HCT116 (cell line): ENCODE measurements at regions not wholly inside any gene's neighbourhood (a gene's known extent, or its start where the extent isn't known, plus 50 kb on each side); places are given as distances from the start of the nearest gene placed in this dataset.

ENCODE experiments used
- ATAC-seq: fragments of 200-7000 bp; cut with Tn5 transposase; 2 replicates; pipeline ENCODE4 v1.9.1; 2020; ENCODE audit warnings: mild to moderate bottlenecking, moderate library complexity
- BruUV-seq: library from RNA; stranded (reverse); fragments of 400-500 nt; replicated peaks from 2 replicates; lab custom pipeline; 2021; lab: Mats Ljungman, UMichigan
- CTCF ChIA-PET: fragments of 300-600 bp; sonication (Branson Sonifier 250); formaldehyde crosslinking; loops from one replicate; lab custom pipeline; 2021; ENCODE audit warnings: antibody characterized with exemption; lab: Charles Lee
- POLR2A ChIA-PET: fragments of 300-600, 350-600 bp; sonication (Branson Sonifier 250); formaldehyde crosslinking; loops from one replicate; lab custom pipeline; 2021; ENCODE audit warnings: antibody characterized with exemption; lab: Charles Lee
- RAD21 ChIA-PET, 2 experiments: fragments of 300-600 bp; sonication (Branson Sonifier 250); formaldehyde crosslinking; loops; one replicate each; lab custom pipeline; 2023; ENCODE audit warnings: low total read pairs in 2 of 2; ENCODE audit not compliant: uncharacterized antibody in 2 of 2, unreplicated experiment in 2 of 2, low non-redundant PET in 1 of 2; lab: Charles Lee
- DNase-seq: peaks from one replicate; pipeline ENCODE4 v3.0.0-alpha.2; 2010; ENCODE audit warnings: low read depth, low spot score
- H2AFZ ChIP-seq: fragments of 200-600 bp; shearing (Covaris generic), sonication (generic); 2 replicates; pipeline ENCODE4 v1.6.1; 2017; ENCODE audit warnings: low read depth, mixed run types, mixed read lengths, antibody characterized with exemption, low read length; ENCODE audit not compliant: poor library complexity, severe bottlenecking
- H3K27ac ChIP-seq: 2 replicates; pipeline ENCODE4 v1.5.1; 2012; ENCODE audit warnings: low read depth, low read length
- H3K27me3 ChIP-seq: fragments of 200-600 bp; sonication (generic); 2 replicates; pipeline ENCODE4 v1.6.1; 2016; ENCODE audit warnings: mixed run types, low read length, mixed read lengths; ENCODE audit not compliant: insufficient read depth
- H3K36me3 ChIP-seq, 2 experiments: fragments of 200-500 bp in 1 of 2; fragments of 200-600 bp in 1 of 2; sonication (Bioruptor generic) in 1 of 2; sonication (generic) in 1 of 2; 2 replicates each; pipeline versions ENCODE4 v1.5.1 to v1.6.1; 2014 to 2016; ENCODE audit warnings: low read length in 2 of 2, inconsistent platforms in 1 of 2, mixed read lengths in 1 of 2, mixed run types in 1 of 2; ENCODE audit not compliant: insufficient read depth in 2 of 2, control insufficient read depth in 1 of 2
- H3K4me1 ChIP-seq, 2 experiments: fragments of 200-600 bp in 1 of 2; sonication (generic) in 1 of 2; 2 replicates each; pipeline versions ENCODE4 v1.5.1 to v1.6.1; 2012 to 2017; ENCODE audit warnings: low read length in 2 of 2, inconsistent platforms in 1 of 2, mild to moderate bottlenecking in 1 of 2, mixed read lengths in 1 of 2, mixed run types in 1 of 2, moderate library complexity in 1 of 2; ENCODE audit not compliant: insufficient read depth in 2 of 2, control insufficient read depth in 1 of 2
- H3K4me2 ChIP-seq: fragments of 200-600 bp; sonication (generic); 2 replicates; pipeline ENCODE4 v1.6.1; 2017; ENCODE audit warnings: mixed run types, low read length, mixed read lengths
- H3K4me3 ChIP-seq, 2 experiments: fragments of 200-600 bp in 1 of 2; sonication (generic) in 1 of 2; replicated peaks in 1 of 2; 2 replicates each; pipeline ENCODE4 v1.5.1; 2011 to 2016; ENCODE audit warnings: low read length in 2 of 2, control low read depth in 1 of 2, low read depth in 1 of 2, mild to moderate bottlenecking in 1 of 2, mixed read lengths in 1 of 2, mixed run types in 1 of 2
- H3K79me2 ChIP-seq: fragments of 200-600 bp; sonication (generic); 2 replicates; pipeline ENCODE4 v1.6.1; 2017; ENCODE audit warnings: mild to moderate bottlenecking, mixed run types, low read length, moderate library complexity, mixed read lengths; ENCODE audit not compliant: insufficient read depth
- H3K9ac ChIP-seq: fragments of 200-600 bp; sonication (generic); 2 replicates; pipeline ENCODE4 v1.6.1; 2016; ENCODE audit warnings: low read length, mixed read lengths
- H3K9me2 ChIP-seq: fragments of 200-600 bp; sonication (generic), shearing (Covaris generic); 2 replicates; pipeline ENCODE4 v1.6.1; 2017; ENCODE audit warnings: mixed run types, mild to moderate bottlenecking, moderate library complexity; ENCODE audit not compliant: insufficient read depth
- H3K9me3 ChIP-seq, 2 experiments: fragments of 200-500 bp in 1 of 2; fragments of 200-600 bp in 1 of 2; sonication (Bioruptor generic) in 1 of 2; sonication (generic) in 1 of 2; 2 replicates each; pipeline ENCODE4 v1.6.1; 2014 to 2017; ENCODE audit warnings: low read length in 2 of 2, mixed read lengths in 2 of 2, inconsistent platforms in 1 of 2, low read depth in 1 of 2, mild to moderate bottlenecking in 1 of 2, mixed run types in 1 of 2, moderate library complexity in 1 of 2; ENCODE audit not compliant: control insufficient read depth in 1 of 2, insufficient read depth in 1 of 2
- H4K20me1 ChIP-seq: fragments of 200-600 bp; sonication (generic), shearing (Covaris generic); 2 replicates; pipeline ENCODE4 v1.6.1; 2017; ENCODE audit warnings: mixed run types, mild to moderate bottlenecking, moderate library complexity; ENCODE audit not compliant: insufficient read depth
- CBX3 ChIP-seq: IDR thresholded peaks from 2 replicates; pipeline ENCODE4 v1.6.1; 2012; ENCODE audit warnings: low read depth
- CEBPB ChIP-seq: IDR thresholded peaks from 2 replicates; pipeline ENCODE4 v1.6.1; 2012; ENCODE audit warnings: low read depth
- EGR1 ChIP-seq: IDR thresholded peaks from 2 replicates; pipeline ENCODE4 v1.6.1; 2012; ENCODE audit warnings: low read depth
- ELF1 ChIP-seq: IDR thresholded peaks from 2 replicates; pipeline ENCODE4 v1.6.1; 2012; ENCODE audit warnings: low read depth, borderline replicate concordance
- EZH2 ChIP-seq: fragments of 200-600 bp; sonication (generic); IDR thresholded peaks from 2 replicates; pipeline ENCODE4 v1.6.1; 2017; ENCODE audit warnings: antibody characterized with exemption, mixed run types
- EZH2phosphoT487 ChIP-seq: fragments of 200-600 bp; IDR thresholded peaks from 2 replicates; pipeline ENCODE4 v1.6.1; 2018; ENCODE audit warnings: antibody characterized with exemption, borderline replicate concordance
- FOSL1 ChIP-seq: IDR thresholded peaks from 2 replicates; pipeline ENCODE4 v1.6.1; 2012; ENCODE audit warnings: low read depth
- JUND ChIP-seq: IDR thresholded peaks from 2 replicates; pipeline ENCODE4 v1.6.1; 2012
- RAD21 ChIP-seq: IDR thresholded peaks from 2 replicates; pipeline ENCODE4 v1.6.1; 2012; ENCODE audit warnings: low read depth, mild to moderate bottlenecking
- SIN3A ChIP-seq: IDR thresholded peaks from 2 replicates; pipeline ENCODE4 v1.6.1; 2012; ENCODE audit warnings: low read depth
- SP1 ChIP-seq: IDR thresholded peaks from 2 replicates; pipeline ENCODE4 v1.6.1; 2012; ENCODE audit warnings: low read depth
- TCF7L2 ChIP-seq: IDR thresholded peaks from 2 replicates; pipeline ENCODE4 v1.7.0; 2011; ENCODE audit warnings: borderline replicate concordance, inconsistent platforms; ENCODE audit not compliant: insufficient read depth, insufficient read length; ENCODE audit errors: extremely low read depth
- intact Hi-C: fragments of 100-400 bp; cut with micrococcal nuclease; formaldehyde crosslinking; loops from 2 replicates; pipeline ENCODE4 v1.10.0; 2022
- TF ChIP-seq, protein P1 (sequence below): IDR thresholded peaks from 2 replicates; pipeline ENCODE4 v1.6.1; 2011; ENCODE audit warnings: mild to moderate bottlenecking, low read length, moderate library complexity; ENCODE audit not compliant: insufficient replicate concordance; ENCODE audit errors: extremely low read depth
- TF ChIP-seq, protein P2 (sequence below), 3 experiments: fragments of 200-600 bp in 1 of 3; sonication (generic) in 1 of 3; IDR thresholded peaks in 2 of 3; conservative IDR thresholded peaks in 1 of 3; 2 replicates each; pipeline ENCODE4 v1.5.1; 2012 to 2017; ENCODE audit warnings: low read depth in 2 of 3, low read length in 2 of 3, antibody characterized with exemption in 1 of 3, borderline replicate concordance in 1 of 3, control low read depth in 1 of 3, mild to moderate bottlenecking in 1 of 3, mixed read lengths in 1 of 3, mixed run types in 1 of 3, moderate library complexity in 1 of 3; ENCODE audit not compliant: insufficient read depth in 1 of 3

DNA sequence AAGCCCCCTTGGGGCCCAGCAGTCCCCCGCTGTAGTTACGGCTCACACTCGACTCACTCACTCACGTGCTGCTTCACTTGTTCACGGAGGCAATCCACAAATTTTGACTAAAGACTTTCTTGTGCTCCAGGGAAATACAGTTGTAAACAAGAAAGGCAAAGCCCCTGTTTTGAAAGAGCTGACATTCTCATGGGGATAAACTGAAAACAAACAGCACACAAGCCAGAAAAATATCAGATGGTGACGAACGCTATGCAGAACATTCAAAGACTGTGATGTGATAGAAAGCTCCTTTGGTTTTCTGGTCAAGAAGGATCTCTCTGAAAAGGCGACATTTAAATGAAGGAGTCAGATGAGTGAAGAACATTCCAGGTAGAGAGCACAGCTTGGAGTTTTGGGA is 385.3 kb upstream of the SMIM21 start:
- Histone ChIP-seq H3K4me1 (no peaks in the 10 kb centered on the region), H3K9ac (no peak overlapping the region), H3K27me3 (peaks cover 8% of the 10 kb centered on the region; the same call in 1 of the 2 replicates), H3K36me3 (no peaks in the 10 kb centered on the region), H4K20me1 (no peaks in the 10 kb centered on the region), H3K9me3 (no peaks in the 10 kb centered on the region), H3K4me2 (no peak overlapping the region), H2AFZ (no peak overlapping the region), H3K27ac (no peak overlapping the region), H3K9me2 (no peaks in the 10 kb centered on the region), H3K79me2 (no peaks in the 10 kb centered on the region), H3K4me3 (no peak overlapping the region)
- BruUV-seq, result no TSS peak
- CTCF ChIA-PET, result no interaction called here
- RAD21 ChIA-PET, result no interaction called here
- DNase-seq (no peak), ATAC-seq (no peak)
- POLR2A ChIA-PET, result no interaction called here
- no peak for TF ChIP-seq CEBPB
- TF ChIP-seq, protein P1, sequence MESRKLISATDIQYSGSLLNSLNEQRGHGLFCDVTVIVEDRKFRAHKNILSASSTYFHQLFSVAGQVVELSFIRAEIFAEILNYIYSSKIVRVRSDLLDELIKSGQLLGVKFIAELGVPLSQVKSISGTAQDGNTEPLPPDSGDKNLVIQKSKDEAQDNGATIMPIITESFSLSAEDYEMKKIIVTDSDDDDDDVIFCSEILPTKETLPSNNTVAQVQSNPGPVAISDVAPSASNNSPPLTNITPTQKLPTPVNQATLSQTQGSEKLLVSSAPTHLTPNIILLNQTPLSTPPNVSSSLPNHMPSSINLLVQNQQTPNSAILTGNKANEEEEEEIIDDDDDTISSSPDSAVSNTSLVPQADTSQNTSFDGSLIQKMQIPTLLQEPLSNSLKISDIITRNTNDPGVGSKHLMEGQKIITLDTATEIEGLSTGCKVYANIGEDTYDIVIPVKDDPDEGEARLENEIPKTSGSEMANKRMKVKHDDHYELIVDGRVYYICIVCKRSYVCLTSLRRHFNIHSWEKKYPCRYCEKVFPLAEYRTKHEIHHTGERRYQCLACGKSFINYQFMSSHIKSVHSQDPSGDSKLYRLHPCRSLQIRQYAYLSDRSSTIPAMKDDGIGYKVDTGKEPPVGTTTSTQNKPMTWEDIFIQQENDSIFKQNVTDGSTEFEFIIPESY, result no peak
- no peak for TF ChIP-seq SIN3A
- no peak for TF ChIP-seq RAD21
- no peak for TF ChIP-seq CBX3
- no peak for TF ChIP-seq FOSL1
- no peak for TF ChIP-seq TCF7L2
- TF ChIP-seq JUND, result no peak
- intact Hi-C loops, result no loop called here

DNA sequence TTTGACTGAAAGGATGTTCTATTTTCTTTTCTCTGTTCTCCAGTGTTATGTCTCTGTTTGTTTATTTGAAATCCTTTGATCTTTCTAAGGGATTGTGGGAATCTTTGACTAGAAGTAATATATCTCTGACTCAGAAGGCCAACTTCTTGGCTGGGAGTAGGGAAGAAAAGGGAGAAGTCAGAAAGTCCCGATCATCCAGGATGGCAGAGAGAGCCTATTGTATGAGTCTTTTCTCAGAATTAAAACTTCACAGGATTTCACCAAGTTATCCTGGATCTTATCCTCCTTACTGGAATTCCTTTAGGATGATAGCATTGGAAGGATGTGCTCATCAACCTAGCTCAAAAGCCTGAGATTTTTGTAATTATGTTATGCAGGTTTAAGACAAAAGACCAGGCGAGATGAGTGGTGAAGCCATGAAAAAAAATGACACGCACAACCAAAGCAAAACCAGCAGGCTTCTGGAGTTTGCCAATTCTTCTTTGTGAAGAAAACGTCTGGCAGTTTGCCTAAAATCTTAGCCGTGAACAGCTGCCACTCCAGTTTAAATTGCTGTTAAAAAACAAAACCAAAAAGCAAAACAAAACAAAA is 383.6 kb upstream of the SMIM21 start:
- Histone ChIP-seq H3K4me1 (no peaks in the 10 kb centered on the region), H3K9me3 (no peaks in the 10 kb centered on the region), H3K4me2 (no peak overlapping the region), H3K4me3 (no peak overlapping the region), H2AFZ (no peak overlapping the region), H4K20me1 (no peaks in the 10 kb centered on the region), H3K9ac (no peak overlapping the region), H3K27me3 (peaks cover 8% of the 10 kb centered on the region; the same call in 1 of the 2 replicates), H3K36me3 (no peaks in the 10 kb centered on the region), H3K9me2 (no peaks in the 10 kb centered on the region), H3K79me2 (no peaks in the 10 kb centered on the region), H3K27ac (no peak overlapping the region)
- CTCF ChIA-PET, result no interaction called here
- no peak for ATAC-seq
- TF ChIP-seq EZH2phosphoT487, result no peak
- no peak for TF ChIP-seq SP1
- TF ChIP-seq RAD21, result no peak
- TF ChIP-seq EZH2, result no peak
- no peak for TF ChIP-seq CEBPB
- TF ChIP-seq ELF1, result no peak
- no peak for TF ChIP-seq EGR1
- TF ChIP-seq SIN3A, result no peak
- no peak for TF ChIP-seq CBX3
- TF ChIP-seq, protein P2, sequence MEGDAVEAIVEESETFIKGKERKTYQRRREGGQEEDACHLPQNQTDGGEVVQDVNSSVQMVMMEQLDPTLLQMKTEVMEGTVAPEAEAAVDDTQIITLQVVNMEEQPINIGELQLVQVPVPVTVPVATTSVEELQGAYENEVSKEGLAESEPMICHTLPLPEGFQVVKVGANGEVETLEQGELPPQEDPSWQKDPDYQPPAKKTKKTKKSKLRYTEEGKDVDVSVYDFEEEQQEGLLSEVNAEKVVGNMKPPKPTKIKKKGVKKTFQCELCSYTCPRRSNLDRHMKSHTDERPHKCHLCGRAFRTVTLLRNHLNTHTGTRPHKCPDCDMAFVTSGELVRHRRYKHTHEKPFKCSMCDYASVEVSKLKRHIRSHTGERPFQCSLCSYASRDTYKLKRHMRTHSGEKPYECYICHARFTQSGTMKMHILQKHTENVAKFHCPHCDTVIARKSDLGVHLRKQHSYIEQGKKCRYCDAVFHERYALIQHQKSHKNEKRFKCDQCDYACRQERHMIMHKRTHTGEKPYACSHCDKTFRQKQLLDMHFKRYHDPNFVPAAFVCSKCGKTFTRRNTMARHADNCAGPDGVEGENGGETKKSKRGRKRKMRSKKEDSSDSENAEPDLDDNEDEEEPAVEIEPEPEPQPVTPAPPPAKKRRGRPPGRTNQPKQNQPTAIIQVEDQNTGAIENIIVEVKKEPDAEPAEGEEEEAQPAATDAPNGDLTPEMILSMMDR (IDR thresholded peaks at IDR 0.05 in 2 of 3, conservative IDR thresholded peaks at IDR 0.05 in 1 of 3; ENCODE audit: borderline replicate concordance in 1 of 3, insufficient read depth in 1 of 3, low read depth in 2 of 3, low read length in 2 of 3), result no peak
- TF ChIP-seq JUND, result no peak
- TF ChIP-seq, protein P1, result no peak
- TF ChIP-seq FOSL1, result no peak
- intact Hi-C loops, result no loop called here
- POLR2A ChIA-PET, result no interaction called here
- RAD21 ChIA-PET, result no interaction called here
- DNase-seq, result no peak
- no TSS peak for BruUV-seq
